ENCODE measurements at regions not wholly inside any gene's neighbourhood (a gene's known extent, or its start where the extent isn't known, plus 50 kb on each side); places are given as distances from the start of the nearest gene placed in this dataset.
"Not testable (repeated sequence)": the region's sequence is repeated elsewhere in the genome, so short reads cannot be mapped to it uniquely, and the experiment has no call there.

DNA sequence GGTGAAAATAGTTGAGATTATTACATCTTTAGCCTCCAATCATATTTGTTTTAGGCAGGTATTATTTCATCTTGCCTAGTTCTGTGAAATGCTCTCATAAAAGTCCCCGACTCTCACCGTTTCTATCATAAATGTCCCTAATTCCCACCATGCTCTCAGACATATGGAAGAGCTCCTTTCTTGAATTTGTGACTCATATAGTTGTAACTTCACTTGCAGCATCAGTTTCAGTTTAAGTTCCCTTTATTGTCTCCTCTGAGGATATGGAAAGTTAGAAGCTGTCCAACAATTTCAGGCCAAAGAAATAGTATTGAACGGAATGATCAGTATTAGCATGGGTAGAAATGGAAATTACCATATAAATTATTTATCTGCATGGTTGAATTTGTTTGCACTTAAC is 187.5 kb upstream of the NR4A3 start:
- Mint-ChIP-seq H3K27me3 (no peaks in the 10 kb centered on the region), H3K9me3 (no peaks in the 10 kb centered on the region), H3K36me3 (no peaks in the 10 kb centered on the region), H3K27ac (no peak overlapping the region), H3K4me3 (no peak overlapping the region), H3K4me1 (peaks cover 7 to 11% (median 10%) of the 10 kb centered on the region in 3 donors)

GRCh38 chr9:99635032-99635431 is 186.7 kb upstream of the NR4A3 start:
- peak overlapping the region in 1 of 4 donors; percentile 43 for H3K4me3 Mint-ChIP-seq
- H3K4me1 Mint-ChIP-seq: peaks cover 7 to 11% (median 10%) of the 10 kb centered on the region in 3 donors
- no peaks in the 10 kb centered on the region for H3K36me3 Mint-ChIP-seq
- H3K27ac Mint-ChIP-seq: no peak overlapping the region
- H3K27me3 Mint-ChIP-seq: no peaks in the 10 kb centered on the region
- H3K9me3 Mint-ChIP-seq: no peaks in the 10 kb centered on the region

DNA sequence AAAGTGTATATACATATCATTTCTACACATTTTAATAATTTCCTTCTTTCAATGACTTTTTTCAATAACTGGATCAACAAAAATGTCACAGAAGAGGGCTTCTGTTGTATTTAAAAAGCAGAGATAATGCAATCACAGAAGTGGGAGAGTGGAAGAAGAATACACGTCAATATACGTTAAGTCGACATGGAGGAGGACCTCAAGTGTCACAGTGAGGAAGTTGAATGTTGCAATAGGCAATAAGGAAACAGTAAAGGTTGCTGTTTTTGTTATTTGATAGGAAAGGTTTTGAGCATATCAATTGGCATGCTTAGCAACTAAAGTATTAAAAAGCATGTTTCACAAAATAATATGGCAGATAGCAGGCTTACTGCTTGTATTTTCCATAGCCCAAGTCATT is 184.0 kb upstream of the NR4A3 start:
- peaks cover 5 to 10% (median 10%) of the 10 kb centered on the region in 3 donors for H3K4me1 Mint-ChIP-seq
- no peak overlapping the region for H3K4me3 Mint-ChIP-seq
- peaks cover 2% of the 10 kb centered on the region for H3K36me3 Mint-ChIP-seq
- H3K27me3 Mint-ChIP-seq: no peaks in the 10 kb centered on the region
- no peak overlapping the region for H3K27ac Mint-ChIP-seq
- H3K9me3 Mint-ChIP-seq: peaks cover 0 to 5% (median 0%) of the 10 kb centered on the region in 3 donors

- Mint-ChIP-seq H3K4me1 (peaks cover 3 to 8% (median 5%) of the 10 kb centered on the region in 3 donors), H3K27ac (no peak overlapping the region), H3K27me3 (no peaks in the 10 kb centered on the region), H3K9me3 (peaks cover 0 to 5% (median 0%) of the 10 kb centered on the region in 3 donors), H3K36me3 (peaks cover 2% of the 10 kb centered on the region), H3K4me3 (no peak overlapping the region)
These were observed 182.7 kb upstream of the NR4A3 start for GRCh38 chr9:99638971-99639370.

DNA sequence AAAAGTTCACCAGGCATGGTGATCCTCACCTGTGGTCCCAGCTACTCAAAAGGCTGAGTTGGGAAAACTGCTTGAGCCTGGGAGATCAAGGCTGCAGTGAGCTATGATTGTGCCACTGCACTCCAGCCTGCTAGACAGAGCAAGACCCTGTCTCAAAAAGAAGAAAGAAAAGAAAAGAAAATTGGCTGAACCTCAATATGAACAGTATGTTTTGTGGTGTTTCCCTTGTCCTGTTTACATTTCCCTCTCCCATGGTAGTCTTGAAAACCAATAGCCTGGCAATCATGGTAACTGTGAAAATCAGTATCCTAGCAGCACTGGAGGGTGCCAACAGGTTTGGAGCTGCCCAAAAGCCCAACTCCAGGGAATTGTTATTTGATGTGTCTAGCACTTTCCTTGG is 174.1 kb upstream of the NR4A3 start:
- Mint-ChIP-seq H3K9me3 (peaks cover 0 to 5% (median 4%) of the 10 kb centered on the region in 3 donors), H3K27ac (no peak overlapping the region), H3K4me1 (peaks cover 0 to 2% (median 2%) of the 10 kb centered on the region in 3 donors), H3K27me3 (no peaks in the 10 kb centered on the region), H3K4me3 (no peak overlapping the region), H3K36me3 (peaks cover 3% of the 10 kb centered on the region)

GRCh38 chr9:99650187-99650874 is 171.4 kb upstream of the NR4A3 start:
- Mint-ChIP-seq H3K4me1 (no peaks in the 10 kb centered on the region), H3K4me3 (peak overlapping the region in 1 of 4 donors; percentile 9), H3K36me3 (peaks cover 5% of the 10 kb centered on the region), H3K9me3 (peaks cover 2 to 11% (median 5%) of the 10 kb centered on the region in 3 donors), H3K27ac (peak overlapping the region in 1 of 3 donors; percentile 9), H3K27me3 (no peaks in the 10 kb centered on the region)

DNA sequence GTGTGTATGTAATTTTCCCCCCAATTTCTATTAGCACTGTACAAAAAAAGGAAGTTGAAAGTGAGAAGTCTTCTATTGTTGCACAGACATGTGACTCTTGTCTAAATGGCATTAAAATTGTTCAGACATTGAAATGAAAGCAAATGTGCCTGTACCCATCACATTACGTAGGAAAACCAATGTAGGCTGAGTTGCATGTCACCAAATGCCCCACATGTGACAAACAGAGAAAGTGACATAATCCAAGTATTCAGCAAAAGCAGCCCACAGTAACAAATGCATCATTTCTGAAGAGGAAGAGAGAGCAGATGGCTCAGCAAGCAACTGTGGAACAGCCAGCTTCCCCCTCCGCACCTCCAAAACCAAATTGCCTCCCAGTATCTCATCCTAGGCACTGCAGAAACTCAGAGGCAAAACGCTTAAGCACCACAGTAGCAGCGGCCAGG is 161.5 kb upstream of the NR4A3 start:
- peaks cover 0 to 2% (median 0%) of the 10 kb centered on the region in 3 donors for H3K9me3 Mint-ChIP-seq
- H3K36me3 Mint-ChIP-seq: no peaks in the 10 kb centered on the region
- H3K4me1 Mint-ChIP-seq: peaks cover 6 to 12% (median 12%) of the 10 kb centered on the region in 3 donors
- peak overlapping the region; percentile 3 to 93 (median 17) for H3K27ac Mint-ChIP-seq
- H3K27me3 Mint-ChIP-seq: peaks cover 2% of the 10 kb centered on the region
- peak overlapping the region in 3 of 4 donors; percentile 0 to 55 (median 23) for H3K4me3 Mint-ChIP-seq

- H3K9me3 Mint-ChIP-seq: peaks cover 0 to 2% (median 0%) of the 10 kb centered on the region in 3 donors
- H3K27me3 Mint-ChIP-seq: peaks cover 5% of the 10 kb centered on the region
- H3K27ac Mint-ChIP-seq: no peak overlapping the region
- no peaks in the 10 kb centered on the region for H3K36me3 Mint-ChIP-seq
- peaks cover 16 to 17% (median 16%) of the 10 kb centered on the region in 3 donors for H3K4me1 Mint-ChIP-seq
- no peak overlapping the region for H3K4me3 Mint-ChIP-seq
These were observed 158.4 kb upstream of the NR4A3 start for GRCh38 chr9:99663297-99663696.

- Mint-ChIP-seq H3K9me3 (peaks cover 0 to 2% (median 0%) of the 10 kb centered on the region in 3 donors), H3K4me3 (no peak overlapping the region), H3K27ac (no peak overlapping the region), H3K36me3 (no peaks in the 10 kb centered on the region), H3K27me3 (peaks cover 5% of the 10 kb centered on the region), H3K4me1 (peaks cover 16 to 17% (median 16%) of the 10 kb centered on the region in 3 donors)
These were observed 157.8 kb upstream of the NR4A3 start for GRCh38 chr9:99663856-99664255.

DNA sequence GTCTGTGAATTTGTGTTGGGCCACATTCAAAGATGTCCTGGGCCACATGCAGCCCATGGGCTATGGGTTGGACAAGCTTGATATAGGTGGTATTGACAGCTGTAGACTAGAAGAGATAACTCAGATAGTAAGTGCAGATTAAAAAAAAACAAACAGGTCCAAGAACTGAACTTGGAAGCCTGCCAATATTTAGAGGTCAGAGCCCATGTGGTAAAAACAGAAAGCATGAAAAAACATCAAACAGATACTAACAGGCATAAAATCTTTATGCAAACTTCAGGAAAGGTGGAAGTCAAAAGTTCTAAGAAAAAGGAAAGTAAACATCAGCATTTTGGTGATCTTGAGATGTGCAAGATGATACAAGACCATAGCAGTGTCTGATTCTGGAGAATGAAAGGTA is 155.1 kb upstream of the NR4A3 start:
- no peak overlapping the region for H3K4me3 Mint-ChIP-seq
- peaks cover 4 to 10% (median 5%) of the 10 kb centered on the region in 3 donors for H3K4me1 Mint-ChIP-seq
- no peak overlapping the region for H3K27ac Mint-ChIP-seq
- H3K27me3 Mint-ChIP-seq: peaks cover 7% of the 10 kb centered on the region
- H3K9me3 Mint-ChIP-seq: peaks cover 0 to 2% (median 0%) of the 10 kb centered on the region in 3 donors
- no peaks in the 10 kb centered on the region for H3K36me3 Mint-ChIP-seq

- not testable (repeated sequence) for H3K4me3 Mint-ChIP-seq, H3K27ac Mint-ChIP-seq, H3K27me3 Mint-ChIP-seq, H3K36me3 Mint-ChIP-seq, H3K4me1 Mint-ChIP-seq, H3K9me3 Mint-ChIP-seq
These were observed 150.8 kb upstream of the NR4A3 start for GRCh38 chr9:99670886-99671285.

DNA sequence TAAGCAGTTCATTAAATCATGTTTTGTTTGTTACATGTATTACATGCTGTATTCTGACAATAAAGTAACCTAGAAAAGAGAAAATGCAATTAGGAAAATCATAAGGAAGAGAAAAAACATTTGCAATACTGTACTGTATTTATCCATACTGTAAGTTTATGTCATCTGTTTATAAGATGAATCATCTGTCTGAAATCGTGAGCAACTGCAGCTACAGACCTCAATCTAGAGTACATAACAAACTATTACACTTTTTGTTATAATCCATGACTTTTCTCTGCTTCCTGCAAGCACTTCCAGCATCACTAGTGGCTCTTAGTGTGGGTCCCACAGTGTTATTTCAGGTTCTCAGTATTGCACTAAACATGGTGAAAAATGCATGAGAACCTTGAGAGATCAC is 144.4 kb upstream of the NR4A3 start:
- Mint-ChIP-seq H3K9me3 (peaks cover 5 to 18% (median 9%) of the 10 kb centered on the region in 3 donors), H3K4me3 (no peak overlapping the region), H3K27ac (no peak overlapping the region), H3K27me3 (no peaks in the 10 kb centered on the region), H3K36me3 (peaks cover 8% of the 10 kb centered on the region), H3K4me1 (no peaks in the 10 kb centered on the region)

DNA sequence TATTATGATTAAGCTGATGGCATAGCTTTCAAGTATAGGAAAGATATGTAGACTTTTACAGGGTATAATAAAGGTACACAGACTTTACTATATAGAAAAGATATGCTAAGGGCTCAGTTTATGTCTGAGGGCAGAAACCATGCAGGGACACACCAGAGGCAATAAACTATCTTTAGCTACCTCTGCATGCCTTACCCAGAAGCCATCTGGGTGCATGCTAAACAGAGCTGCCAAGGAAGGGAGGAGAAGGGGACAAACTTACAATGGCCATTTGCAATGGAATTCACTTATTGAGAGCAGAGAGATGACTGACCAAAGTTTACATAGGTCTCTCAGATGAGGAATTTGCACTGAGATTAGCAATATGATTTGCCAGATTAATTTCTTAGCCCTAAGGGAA is 143.1 kb upstream of the NR4A3 start:
- H3K4me1 Mint-ChIP-seq: peaks cover 0 to 3% (median 1%) of the 10 kb centered on the region in 3 donors
- peak overlapping the region in 1 of 4 donors; percentile 80 for H3K4me3 Mint-ChIP-seq
- H3K27me3 Mint-ChIP-seq: no peaks in the 10 kb centered on the region
- peaks cover 8% of the 10 kb centered on the region for H3K36me3 Mint-ChIP-seq
- peaks cover 5 to 22% (median 12%) of the 10 kb centered on the region in 3 donors for H3K9me3 Mint-ChIP-seq
- H3K27ac Mint-ChIP-seq: no peak overlapping the region

GRCh38 chr9:99680191-99680590 is 141.5 kb upstream of the NR4A3 start:
- H3K4me3 Mint-ChIP-seq: no peak overlapping the region
- peaks cover 6% of the 10 kb centered on the region for H3K36me3 Mint-ChIP-seq
- peaks cover 0 to 3% (median 1%) of the 10 kb centered on the region in 3 donors for H3K4me1 Mint-ChIP-seq
- H3K9me3 Mint-ChIP-seq: peaks cover 3 to 22% (median 12%) of the 10 kb centered on the region in 3 donors
- no peak overlapping the region for H3K27ac Mint-ChIP-seq
- no peaks in the 10 kb centered on the region for H3K27me3 Mint-ChIP-seq

DNA sequence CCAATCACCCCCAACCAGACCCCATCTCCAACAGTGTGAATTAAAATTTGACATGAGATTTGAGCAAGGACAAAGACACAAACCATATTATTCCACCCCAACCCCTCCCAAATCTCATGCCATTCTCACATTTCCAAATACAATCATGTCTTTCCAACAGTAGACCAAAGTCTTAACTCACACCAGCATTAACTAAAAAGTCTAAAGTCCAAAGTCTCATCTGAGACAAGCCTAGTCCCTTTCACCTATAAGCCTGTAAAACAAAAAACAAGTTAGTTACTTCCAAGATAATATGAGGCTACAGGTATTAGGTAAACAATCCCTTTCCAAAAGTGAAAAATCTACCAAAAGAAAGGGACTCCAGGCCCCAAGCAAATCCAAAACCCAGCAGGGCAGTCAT is 140.6 kb upstream of the NR4A3 start:
- Mint-ChIP-seq H3K4me1 (peaks cover 0 to 3% (median 1%) of the 10 kb centered on the region in 3 donors), H3K27me3 (peaks cover 1% of the 10 kb centered on the region), H3K36me3 (peaks cover 4% of the 10 kb centered on the region), H3K27ac (no peak overlapping the region), H3K9me3 (peaks cover 0 to 16% (median 6%) of the 10 kb centered on the region in 3 donors), H3K4me3 (no peak overlapping the region)

DNA sequence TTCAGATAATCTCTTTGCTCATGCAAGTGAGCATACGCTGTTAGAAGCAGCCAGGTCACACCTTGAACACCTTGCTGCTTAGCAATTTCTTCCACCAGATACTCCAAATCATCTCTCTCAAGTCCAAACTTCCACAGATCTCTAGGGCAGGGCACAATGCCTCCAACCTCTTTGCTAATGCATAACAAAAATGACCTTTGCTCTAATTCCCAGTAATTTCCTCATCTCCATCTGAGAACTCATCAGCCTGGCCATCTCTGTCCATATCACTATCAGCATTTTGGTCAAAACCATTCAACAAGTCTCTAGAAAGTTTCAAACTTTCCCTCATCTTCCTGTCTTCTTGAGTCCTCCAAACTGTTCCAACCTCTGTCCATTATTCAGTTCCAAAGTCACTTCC is 139.3 kb upstream of the NR4A3 start:
- Mint-ChIP-seq H3K9me3 (peaks cover 0 to 13% (median 6%) of the 10 kb centered on the region in 3 donors), H3K4me1 (peaks cover 0 to 3% (median 1%) of the 10 kb centered on the region in 3 donors), H3K36me3 (peaks cover 4% of the 10 kb centered on the region), H3K27me3 (peaks cover 1% of the 10 kb centered on the region), H3K4me3 (no peak overlapping the region), H3K27ac (no peak overlapping the region)

Measured in IgD-negative memory B cell (primary cell).